Thyroid gland (tissue), 4 donors: ENCODE measurements at regions not wholly inside any gene's neighbourhood (a gene's known extent, or its start where the extent isn't known, plus 50 kb on each side); places are given as distances from the start of the nearest gene placed in this dataset.
"Not testable (repeated sequence)": the region's sequence is repeated elsewhere in the genome, so short reads cannot be mapped to it uniquely, and the experiment has no call there.

Experiments
- DNase-seq, 2 donors: peaks; one replicate each; pipeline ENCODE4 v3.0.0-alpha.2; 2019
- H3K27ac ChIP-seq, 3 donors: fragments of 200-600 bp; sonication (generic); 1 replicate in 2 of 3; 2 replicates in 1 of 3; pipeline ENCODE4 v1.5.1; 2016 to 2019; ENCODE audit warnings: mild to moderate bottlenecking in 1 of 3, moderate library complexity in 1 of 3
- H3K27me3 ChIP-seq: fragments of 200-600 bp; sonication (generic); one replicate; pipeline ENCODE4 v1.5.1; 2019
- H3K36me3 ChIP-seq, 2 donors: fragments of 200-600 bp; sonication (generic); one replicate each; pipeline ENCODE4 v1.5.1; 2016 to 2019
- H3K4me1 ChIP-seq, 2 donors: fragments of 200-600 bp; sonication (generic); one replicate each; pipeline ENCODE4 v1.5.1; 2017 to 2019
- H3K4me3 ChIP-seq, 3 donors: fragments of 200-600 bp; sonication (generic); replicated peaks in 1 of 3; 1 replicate in 2 of 3; 2 replicates in 1 of 3; pipeline ENCODE4 v1.5.1; 2016; ENCODE audit warnings: mild to moderate bottlenecking in 1 of 3
- H3K9me3 ChIP-seq: fragments of 200-600 bp; sonication (generic); one replicate; pipeline ENCODE4 v1.5.1; 2017
- POLR2A ChIP-seq, 2 donors: fragments of 450-650 bp; IDR thresholded peaks; one replicate each; pipeline ENCODE4 v1.6.1; 2017; ENCODE audit warnings: antibody characterized with exemption in 2 of 2, mild to moderate bottlenecking in 2 of 2, moderate library complexity in 1 of 2
- WGBS, 2 donors: methylation state at CpG; one replicate each; pipeline ENCODE4 v1.1.5; 2017; 5-methylcytosine and 5-hydroxymethylcytosine counted together
- intact Hi-C: fragments of 100-400 bp; cut with DNase I; formaldehyde crosslinking; loops from one replicate; pipeline ENCODE4 v1.15.1; 2023
- TF ChIP-seq, protein P1 (sequence below), 6 experiments: fragments of 200-600 bp in 3 of 6; fragments of 450-650 bp in 3 of 6; sonication (generic) in 3 of 6; IDR thresholded peaks; one replicate each; pipeline ENCODE4 v1.5.1; 2016 to 2019; ENCODE audit warnings: antibody characterized with exemption in 6 of 6, mild to moderate bottlenecking in 2 of 6, inconsistent platforms in 1 of 6, moderate library complexity in 1 of 6

GRCh38 chr6:77089776-77090175 is 373.5 kb downstream of the HTR1B start:
- no peaks in the 10 kb centered on the region for H3K9me3 ChIP-seq
- no peak for DNase-seq
- H3K36me3 ChIP-seq: no peaks in the 10 kb centered on the region
- H3K27ac ChIP-seq: no peak overlapping the region
- H3K27me3 ChIP-seq: no peaks in the 10 kb centered on the region
- intact Hi-C loops: no loop called here
- no peak overlapping the region for H3K4me3 ChIP-seq
- H3K4me1 ChIP-seq: no peaks in the 10 kb centered on the region
- TF ChIP-seq POLR2A (IDR thresholded peaks at IDR 0.05): no peak
- TF ChIP-seq, protein P1, sequence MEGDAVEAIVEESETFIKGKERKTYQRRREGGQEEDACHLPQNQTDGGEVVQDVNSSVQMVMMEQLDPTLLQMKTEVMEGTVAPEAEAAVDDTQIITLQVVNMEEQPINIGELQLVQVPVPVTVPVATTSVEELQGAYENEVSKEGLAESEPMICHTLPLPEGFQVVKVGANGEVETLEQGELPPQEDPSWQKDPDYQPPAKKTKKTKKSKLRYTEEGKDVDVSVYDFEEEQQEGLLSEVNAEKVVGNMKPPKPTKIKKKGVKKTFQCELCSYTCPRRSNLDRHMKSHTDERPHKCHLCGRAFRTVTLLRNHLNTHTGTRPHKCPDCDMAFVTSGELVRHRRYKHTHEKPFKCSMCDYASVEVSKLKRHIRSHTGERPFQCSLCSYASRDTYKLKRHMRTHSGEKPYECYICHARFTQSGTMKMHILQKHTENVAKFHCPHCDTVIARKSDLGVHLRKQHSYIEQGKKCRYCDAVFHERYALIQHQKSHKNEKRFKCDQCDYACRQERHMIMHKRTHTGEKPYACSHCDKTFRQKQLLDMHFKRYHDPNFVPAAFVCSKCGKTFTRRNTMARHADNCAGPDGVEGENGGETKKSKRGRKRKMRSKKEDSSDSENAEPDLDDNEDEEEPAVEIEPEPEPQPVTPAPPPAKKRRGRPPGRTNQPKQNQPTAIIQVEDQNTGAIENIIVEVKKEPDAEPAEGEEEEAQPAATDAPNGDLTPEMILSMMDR (IDR thresholded peaks at IDR 0.05): no peak

- H3K27me3 ChIP-seq, DNase-seq, H3K27ac ChIP-seq, H3K4me3 ChIP-seq, intact Hi-C loops, H3K4me1 ChIP-seq, H3K36me3 ChIP-seq, H3K9me3 ChIP-seq: not testable (repeated sequence)
- 87 to 97% methylated on average over 17 to 18 of the region's 19 CpGs for WGBS, 2 donors
Measured at GRCh38 chr6:77087794-77088318, 375.4 kb downstream of the HTR1B start.

GRCh38 chr6:77074037-77074713 is 389.1 kb downstream of the HTR1B start:
- Histone ChIP-seq H3K27me3 (no peaks in the 10 kb centered on the region), H3K27ac (no peak overlapping the region), H3K36me3 (no peaks in the 10 kb centered on the region), H3K9me3 (no peaks in the 10 kb centered on the region), H3K4me3 (no peak overlapping the region), H3K4me1 (no peaks in the 10 kb centered on the region)
- intact Hi-C loops: no loop called here
- no peak for DNase-seq
- 84% methylated on average over 7 of the region's 7 CpGs for WGBS, 2 donors
- TF ChIP-seq, protein P1 (IDR thresholded peaks at IDR 0.05): no peak
- no peak for TF ChIP-seq POLR2A (IDR thresholded peaks at IDR 0.05)

GRCh38 chr6:77073410-77073760 is 389.9 kb downstream of the HTR1B start:
- intact Hi-C loops: no loop called here

DNA sequence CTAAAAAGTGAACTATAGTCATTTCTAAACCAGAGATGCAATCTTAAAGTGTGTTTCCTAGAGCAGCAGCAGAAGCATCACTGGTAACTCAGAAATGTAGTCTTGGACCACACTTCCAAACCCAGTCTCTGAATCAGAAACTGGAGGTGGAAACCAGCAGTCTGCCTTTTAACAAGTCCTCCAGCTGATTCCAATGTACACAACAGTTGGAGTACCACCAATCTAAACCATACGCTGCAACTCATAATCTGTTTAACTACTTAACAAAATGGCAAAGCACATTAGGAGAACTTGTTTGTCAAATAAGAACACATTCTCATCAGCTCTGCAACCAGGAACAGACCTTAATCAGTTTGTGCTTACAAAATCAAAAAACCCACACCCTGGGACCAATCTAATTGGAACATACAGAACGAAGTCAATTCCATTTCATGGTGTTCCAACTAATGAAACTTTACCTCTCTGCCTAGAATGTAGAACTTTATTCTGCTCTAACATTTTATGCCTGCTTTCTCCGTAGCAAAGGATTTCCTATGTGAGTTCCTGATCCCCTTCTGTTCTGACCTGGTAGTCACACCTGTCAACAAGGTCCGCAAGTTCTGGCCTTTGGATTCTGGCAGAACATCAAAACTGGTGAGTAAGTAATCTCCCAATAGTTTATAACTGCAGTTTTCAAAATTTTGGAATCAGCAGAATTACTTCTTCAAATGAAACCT is 390.4 kb downstream of the HTR1B start:
- H3K27me3 ChIP-seq: no peaks in the 10 kb centered on the region
- no peak for DNase-seq
- no peak overlapping the region for H3K4me3 ChIP-seq
- TF ChIP-seq, protein P1 (IDR thresholded peaks at IDR 0.05): no peak
- TF ChIP-seq POLR2A (IDR thresholded peaks at IDR 0.05): no peak
- H3K27ac ChIP-seq: no peak overlapping the region
- no peaks in the 10 kb centered on the region for H3K4me1 ChIP-seq
- H3K36me3 ChIP-seq: no peaks in the 10 kb centered on the region
- 68 to 69% methylated on average over 4 of the region's 4 CpGs for WGBS, 2 donors
- intact Hi-C loops: no loop called here
- H3K9me3 ChIP-seq: no peaks in the 10 kb centered on the region

More at GRCh38 chr6:77073410-77073760, 389.9 kb downstream of the HTR1B start:
- no peaks in the 10 kb centered on the region for H3K4me1 ChIP-seq
- H3K36me3 ChIP-seq: no peaks in the 10 kb centered on the region
- no peak overlapping the region for H3K4me3 ChIP-seq
- WGBS, 2 donors: 69 to 73% methylated on average over 1 of the region's 1 CpG
- no peak for TF ChIP-seq POLR2A (IDR thresholded peaks at IDR 0.05)
- TF ChIP-seq, protein P1 (IDR thresholded peaks at IDR 0.05): no peak
- no peak overlapping the region for H3K27ac ChIP-seq
- no peaks in the 10 kb centered on the region for H3K27me3 ChIP-seq
- H3K9me3 ChIP-seq: no peaks in the 10 kb centered on the region
- DNase-seq: no peak
